ENCODE measurements at regions not wholly inside any gene's neighbourhood (a gene's known extent, or its start where the extent isn't known, plus 50 kb on each side); places are given as distances from the start of the nearest gene placed in this dataset.

DNA sequence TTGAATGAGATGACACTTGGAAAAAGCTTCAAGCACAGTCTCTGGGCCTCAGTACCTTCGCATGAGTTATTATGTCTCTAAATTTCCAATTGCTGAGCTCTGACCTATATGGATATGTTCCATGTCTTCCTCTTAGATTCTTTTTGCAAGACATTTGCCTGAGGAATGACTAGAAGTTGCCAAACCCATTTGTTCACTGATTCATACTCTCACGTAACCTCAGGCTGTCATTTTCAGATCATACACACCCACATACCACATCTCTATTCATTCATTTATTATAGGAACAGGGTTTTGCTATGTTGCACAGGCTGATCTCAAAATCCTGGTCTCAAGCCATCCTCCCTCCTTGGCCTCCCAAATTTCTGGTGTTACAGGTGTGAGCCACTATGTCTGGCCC, 2137.1 kb upstream of the TENM3 start:
- Histone ChIP-seq H3K27me3 (ENCODE audit: control insufficient read depth, insufficient read depth, low read length) (no peaks in the 10 kb centered on the region), H3K27ac (ENCODE audit: low read length) (no peak overlapping the region), H3K9me3 (ENCODE audit: control insufficient read depth, low read depth, low read length) (no peaks in the 10 kb centered on the region), H3K4me3 (ENCODE audit: low read length) (no peak overlapping the region), H3K4me1 (ENCODE audit: control insufficient read depth, insufficient read depth, low read length) (no peaks in the 10 kb centered on the region), H3K36me3 (ENCODE audit: control insufficient read depth, insufficient read depth, low read length) (no peaks in the 10 kb centered on the region)
- no peak for DNase-seq
- 100% methylated on average over 1 of the region's 2 CpGs for WGBS (ENCODE audit: insufficient coverage, low lambda C conversion rate)

DNA sequence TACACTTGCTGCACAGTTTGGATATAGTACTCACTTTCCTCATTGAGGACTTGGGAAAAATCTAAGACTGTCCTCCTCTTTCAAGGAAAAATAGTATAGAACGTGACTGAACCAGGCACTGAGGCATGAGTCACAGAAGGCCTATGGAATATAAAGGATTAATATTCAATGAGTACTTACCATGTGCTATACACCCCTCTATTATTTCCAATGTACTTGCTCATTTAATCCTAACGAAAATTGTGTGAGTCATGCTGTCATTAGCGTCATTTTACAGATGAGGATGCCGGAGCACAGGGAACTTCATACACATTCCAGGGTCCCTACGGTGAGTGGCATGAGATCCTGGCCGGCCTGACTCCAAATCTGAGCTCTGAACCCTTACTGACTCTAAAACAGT, 2136.2 kb upstream of the TENM3 start:
- Histone ChIP-seq H3K4me1 (ENCODE audit: control insufficient read depth, insufficient read depth, low read length) (no peaks in the 10 kb centered on the region), H3K4me3 (ENCODE audit: low read length) (no peak overlapping the region), H3K9me3 (ENCODE audit: control insufficient read depth, low read depth, low read length) (no peaks in the 10 kb centered on the region), H3K27me3 (ENCODE audit: control insufficient read depth, insufficient read depth, low read length) (no peaks in the 10 kb centered on the region), H3K27ac (ENCODE audit: low read length) (no peak overlapping the region), H3K36me3 (ENCODE audit: control insufficient read depth, insufficient read depth, low read length) (no peaks in the 10 kb centered on the region)
- 96% methylated on average over 4 of the region's 6 CpGs for WGBS (ENCODE audit: insufficient coverage, low lambda C conversion rate)
- DNase-seq = no peak

DNA sequence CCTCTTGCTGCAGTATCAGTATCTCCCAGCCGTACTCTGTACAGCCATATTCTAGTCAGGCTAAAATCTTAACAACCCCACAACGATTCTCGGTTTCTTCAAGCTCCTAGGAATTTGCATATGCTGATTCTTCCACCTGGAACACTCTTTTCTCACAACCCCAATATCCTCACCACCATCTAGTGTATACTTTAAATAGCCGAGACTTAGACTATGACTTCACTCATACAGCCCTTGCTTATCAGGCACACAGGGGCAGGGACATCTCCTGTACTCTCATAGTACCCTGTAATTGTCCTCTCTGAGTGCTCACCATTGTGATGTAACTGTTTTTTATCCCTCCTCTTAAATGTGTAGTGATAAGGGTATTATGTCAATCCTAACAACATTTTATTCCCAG, 2126.4 kb upstream of the TENM3 start:
- H3K9me3 ChIP-seq (ENCODE audit: control insufficient read depth, low read depth, low read length) = no peaks in the 10 kb centered on the region
- no peaks in the 10 kb centered on the region for H3K27me3 ChIP-seq (ENCODE audit: control insufficient read depth, insufficient read depth, low read length)
- no peak overlapping the region for H3K4me3 ChIP-seq (ENCODE audit: low read length)
- no peak for DNase-seq
- no peaks in the 10 kb centered on the region for H3K4me1 ChIP-seq (ENCODE audit: control insufficient read depth, insufficient read depth, low read length)
- no CpG with 5 or more reads among the region's 4 CpGs for WGBS (ENCODE audit: insufficient coverage, low lambda C conversion rate)
- H3K27ac ChIP-seq (ENCODE audit: low read length) = no peak overlapping the region
- no peaks in the 10 kb centered on the region for H3K36me3 ChIP-seq (ENCODE audit: control insufficient read depth, insufficient read depth, low read length)

DNA sequence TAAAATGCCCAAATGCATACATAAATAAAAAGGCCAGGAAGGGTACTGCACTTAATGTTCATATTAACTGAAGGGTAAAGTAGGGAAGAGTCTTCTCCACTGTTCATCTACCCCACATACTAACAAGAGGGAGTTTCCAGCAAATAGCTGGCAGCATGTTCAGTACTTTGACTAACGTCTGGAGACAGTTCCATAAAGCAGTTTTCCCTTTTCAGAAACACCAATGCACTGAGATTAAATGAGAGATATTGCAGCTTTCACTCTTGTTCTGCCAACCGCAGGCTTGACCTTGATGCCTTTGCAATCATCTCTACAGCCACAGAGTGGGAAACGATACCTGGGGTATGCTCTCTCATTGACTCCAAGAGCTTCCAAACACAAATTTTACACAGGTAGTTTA, 2123.1 kb upstream of the TENM3 start:
- WGBS (ENCODE audit: insufficient coverage, low lambda C conversion rate) = 82% methylated on average over 2 of the region's 3 CpGs
- Histone ChIP-seq H3K4me3 (ENCODE audit: low read length) (no peak overlapping the region), H3K4me1 (ENCODE audit: control insufficient read depth, insufficient read depth, low read length) (no peaks in the 10 kb centered on the region), H3K27ac (ENCODE audit: low read length) (no peak overlapping the region), H3K9me3 (ENCODE audit: control insufficient read depth, low read depth, low read length) (no peaks in the 10 kb centered on the region), H3K36me3 (ENCODE audit: control insufficient read depth, insufficient read depth, low read length) (no peaks in the 10 kb centered on the region), H3K27me3 (ENCODE audit: control insufficient read depth, insufficient read depth, low read length) (no peaks in the 10 kb centered on the region)
- DNase-seq = no peak

DNA sequence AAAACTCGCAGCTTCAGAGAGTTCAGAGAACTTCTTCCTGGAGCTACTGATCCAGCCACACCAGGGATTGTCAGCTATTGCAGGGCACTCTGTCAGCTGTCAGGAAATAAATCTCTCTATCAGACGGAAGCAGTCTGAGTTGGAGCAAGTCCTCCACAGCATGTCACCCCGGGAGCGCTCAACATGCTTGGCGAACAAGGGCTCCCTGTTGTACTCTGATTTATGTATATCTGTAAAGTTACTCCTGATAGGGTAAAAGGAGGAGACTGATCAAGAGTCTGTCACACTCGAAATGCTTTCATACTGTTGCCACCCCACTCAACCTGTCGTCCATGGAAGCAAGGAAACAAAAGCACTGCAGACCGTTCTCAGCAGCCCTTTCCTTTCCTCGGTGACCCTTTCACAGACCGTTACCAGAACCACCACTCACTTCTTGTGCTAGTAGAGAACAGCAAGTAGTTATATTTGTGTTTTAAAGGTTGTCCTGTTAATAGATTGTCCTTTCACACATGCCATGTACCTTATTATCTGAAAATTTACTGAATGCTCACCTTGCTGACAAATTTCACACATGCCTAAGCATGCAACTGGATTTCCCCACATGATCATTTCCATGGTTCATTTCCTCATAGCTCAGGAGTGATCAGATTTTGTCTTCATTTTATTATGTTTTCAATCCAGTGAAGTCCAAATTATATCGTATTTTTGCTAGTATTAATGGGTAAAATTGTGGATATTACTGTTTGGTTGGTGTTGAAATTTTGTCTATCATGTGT, 2108.9 kb upstream of the TENM3 start:
- peak; percentile 35 to 62 for DNase-seq
- H3K9me3 ChIP-seq (ENCODE audit: control insufficient read depth, low read depth, low read length) = no peaks in the 10 kb centered on the region
- no CpG with 5 or more reads among the region's 11 CpGs for WGBS (ENCODE audit: insufficient coverage, low lambda C conversion rate)
- no peaks in the 10 kb centered on the region for H3K4me1 ChIP-seq (ENCODE audit: control insufficient read depth, insufficient read depth, low read length)
- H3K36me3 ChIP-seq (ENCODE audit: control insufficient read depth, insufficient read depth, low read length) = no peaks in the 10 kb centered on the region
- H3K27ac ChIP-seq (ENCODE audit: low read length) = no peak overlapping the region
- peak overlapping the region; percentile 30 for H3K4me3 ChIP-seq (ENCODE audit: low read length)
- H3K27me3 ChIP-seq (ENCODE audit: control insufficient read depth, insufficient read depth, low read length) = no peaks in the 10 kb centered on the region

DNA sequence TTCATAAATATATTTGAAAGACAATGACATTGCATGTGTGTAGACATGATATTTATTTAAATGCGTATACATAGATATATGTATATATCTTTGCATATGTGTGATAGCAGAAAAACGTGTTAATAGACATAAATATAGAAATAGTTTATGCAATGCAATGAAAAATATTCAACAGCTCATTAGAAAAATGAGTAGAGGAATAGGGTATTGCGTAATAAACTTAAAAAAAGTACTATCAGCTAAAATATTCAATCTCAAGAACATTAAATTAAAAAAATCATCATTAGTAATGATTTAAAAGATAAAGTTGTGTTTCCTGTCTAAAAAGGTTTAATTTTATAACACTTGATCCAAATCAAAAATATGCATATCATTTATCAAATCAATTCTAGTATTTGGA, 2101.5 kb upstream of the TENM3 start:
- WGBS (ENCODE audit: insufficient coverage, low lambda C conversion rate) = 78% methylated on average over 3 of the region's 3 CpGs
- Histone ChIP-seq H3K27ac (ENCODE audit: low read length) (no peak overlapping the region), H3K36me3 (ENCODE audit: control insufficient read depth, insufficient read depth, low read length) (no peaks in the 10 kb centered on the region), H3K27me3 (ENCODE audit: control insufficient read depth, insufficient read depth, low read length) (no peaks in the 10 kb centered on the region), H3K4me1 (ENCODE audit: control insufficient read depth, insufficient read depth, low read length) (no peaks in the 10 kb centered on the region), H3K9me3 (ENCODE audit: control insufficient read depth, low read depth, low read length) (no peaks in the 10 kb centered on the region), H3K4me3 (ENCODE audit: low read length) (no peak overlapping the region)
- DNase-seq = no peak

DNA sequence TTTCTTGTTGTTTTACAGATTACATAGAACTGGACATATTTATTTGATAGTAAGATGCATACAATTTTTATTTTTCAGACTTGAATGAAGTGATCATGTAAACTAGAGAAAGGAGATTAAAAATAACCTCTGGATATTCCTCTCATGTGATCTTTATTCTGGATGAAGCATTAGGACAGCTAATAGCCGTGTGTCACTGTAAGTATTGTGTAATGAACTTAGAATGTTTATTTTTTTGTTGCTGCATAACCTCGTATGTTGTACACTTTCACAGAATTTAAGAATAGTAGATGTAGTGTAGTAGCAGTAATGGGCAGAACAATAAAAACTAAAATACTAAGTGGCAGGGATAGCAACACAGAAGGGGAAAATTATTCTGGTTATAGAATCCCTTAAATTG, 2094.5 kb upstream of the TENM3 start:
- WGBS (ENCODE audit: insufficient coverage, low lambda C conversion rate) = 66% methylated on average over 2 of the region's 2 CpGs
- H3K4me3 ChIP-seq (ENCODE audit: low read length) = no peak overlapping the region
- H3K9me3 ChIP-seq (ENCODE audit: control insufficient read depth, low read depth, low read length) = no peaks in the 10 kb centered on the region

DNA sequence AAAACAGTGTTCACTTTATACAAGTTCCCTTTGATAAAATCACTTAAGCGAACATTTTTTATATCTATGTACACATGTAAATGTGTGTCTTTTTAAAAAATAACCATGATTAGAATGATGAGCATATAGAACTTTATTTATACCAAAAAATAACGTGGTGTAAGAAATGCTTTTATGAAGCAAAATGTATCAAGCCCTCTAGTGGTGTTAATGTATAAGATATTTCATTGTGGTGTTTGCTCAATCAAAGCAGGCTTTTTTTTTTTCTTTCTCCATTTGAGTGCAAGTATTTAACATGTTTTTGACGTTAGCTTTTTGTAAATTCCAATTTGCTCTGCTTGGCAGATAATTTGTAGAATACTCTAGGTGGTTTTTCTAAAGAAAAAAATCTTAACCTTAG, 2092.4 kb upstream of the TENM3 start:
- Histone ChIP-seq H3K36me3 (ENCODE audit: control insufficient read depth, insufficient read depth, low read length) (no peaks in the 10 kb centered on the region), H3K4me1 (ENCODE audit: control insufficient read depth, insufficient read depth, low read length) (no peaks in the 10 kb centered on the region), H3K27ac (ENCODE audit: low read length) (no peak overlapping the region), H3K4me3 (ENCODE audit: low read length) (no peak overlapping the region), H3K27me3 (ENCODE audit: control insufficient read depth, insufficient read depth, low read length) (no peaks in the 10 kb centered on the region), H3K9me3 (ENCODE audit: control insufficient read depth, low read depth, low read length) (no peaks in the 10 kb centered on the region)
- no peak for DNase-seq
- WGBS (ENCODE audit: insufficient coverage, low lambda C conversion rate) = no CpG with 5 or more reads among the region's 3 CpGs

More for the DNA sequence above, 2094.5 kb upstream of the TENM3 start:
- H3K36me3 ChIP-seq (ENCODE audit: control insufficient read depth, insufficient read depth, low read length) = no peaks in the 10 kb centered on the region
- no peak for DNase-seq
- H3K27ac ChIP-seq (ENCODE audit: low read length) = no peak overlapping the region
- no peaks in the 10 kb centered on the region for H3K4me1 ChIP-seq (ENCODE audit: control insufficient read depth, insufficient read depth, low read length)
- H3K27me3 ChIP-seq (ENCODE audit: control insufficient read depth, insufficient read depth, low read length) = no peaks in the 10 kb centered on the region

DNA sequence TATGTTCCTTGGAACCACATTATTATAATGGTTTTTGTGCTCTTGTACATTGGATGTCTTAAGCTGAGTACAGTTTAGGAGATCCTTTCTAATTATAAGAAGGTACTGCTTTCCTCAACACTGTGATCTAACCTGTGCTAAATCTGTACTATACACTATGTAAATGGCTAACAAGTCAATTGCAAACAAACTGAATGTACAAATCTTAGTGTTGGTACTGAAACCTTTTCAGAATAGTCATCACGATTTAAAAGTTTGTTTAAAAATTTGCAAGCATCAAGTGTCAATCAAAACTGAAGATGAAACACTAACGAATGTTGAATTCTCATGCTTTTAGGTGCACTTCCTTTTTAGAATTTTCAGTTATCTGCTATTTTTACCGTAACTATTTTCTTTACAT, 2090.4 kb upstream of the TENM3 start:
- Histone ChIP-seq H3K4me3 (ENCODE audit: low read length) (no peak overlapping the region), H3K27ac (ENCODE audit: low read length) (no peak overlapping the region), H3K4me1 (ENCODE audit: control insufficient read depth, insufficient read depth, low read length) (no peaks in the 10 kb centered on the region), H3K27me3 (ENCODE audit: control insufficient read depth, insufficient read depth, low read length) (no peaks in the 10 kb centered on the region), H3K36me3 (ENCODE audit: control insufficient read depth, insufficient read depth, low read length) (no peaks in the 10 kb centered on the region), H3K9me3 (ENCODE audit: control insufficient read depth, low read depth, low read length) (no peaks in the 10 kb centered on the region)
- WGBS (ENCODE audit: insufficient coverage, low lambda C conversion rate) = 100% methylated on average over 3 of the region's 3 CpGs
- no peak for DNase-seq

DNA sequence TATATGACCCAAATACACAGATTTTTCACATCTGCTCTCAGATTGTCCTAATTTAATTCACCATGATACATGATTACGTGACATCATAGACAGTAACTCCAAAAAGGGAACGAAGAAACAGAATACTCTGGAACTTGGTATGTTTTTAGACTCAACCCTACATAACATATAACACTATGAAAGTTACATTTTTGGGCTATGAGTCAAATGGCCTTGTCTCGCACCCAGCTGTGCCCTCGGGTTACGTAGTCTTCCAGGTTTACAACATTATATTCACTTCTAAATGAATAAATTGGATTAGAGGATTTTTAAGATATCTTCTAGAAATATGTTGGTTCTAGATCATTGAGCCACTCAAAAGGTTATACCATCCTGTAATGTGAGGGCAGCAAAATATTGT, 2089.6 kb upstream of the TENM3 start:
- DNase-seq = no peak
- H3K4me1 ChIP-seq (ENCODE audit: control insufficient read depth, insufficient read depth, low read length) = no peaks in the 10 kb centered on the region
- WGBS (ENCODE audit: insufficient coverage, low lambda C conversion rate) = no CpG with 5 or more reads among the region's 5 CpGs
- no peak overlapping the region for H3K4me3 ChIP-seq (ENCODE audit: low read length)
- no peak overlapping the region for H3K27ac ChIP-seq (ENCODE audit: low read length)
- no peaks in the 10 kb centered on the region for H3K9me3 ChIP-seq (ENCODE audit: control insufficient read depth, low read depth, low read length)
- no peaks in the 10 kb centered on the region for H3K36me3 ChIP-seq (ENCODE audit: control insufficient read depth, insufficient read depth, low read length)
- H3K27me3 ChIP-seq (ENCODE audit: control insufficient read depth, insufficient read depth, low read length) = no peaks in the 10 kb centered on the region

DNA sequence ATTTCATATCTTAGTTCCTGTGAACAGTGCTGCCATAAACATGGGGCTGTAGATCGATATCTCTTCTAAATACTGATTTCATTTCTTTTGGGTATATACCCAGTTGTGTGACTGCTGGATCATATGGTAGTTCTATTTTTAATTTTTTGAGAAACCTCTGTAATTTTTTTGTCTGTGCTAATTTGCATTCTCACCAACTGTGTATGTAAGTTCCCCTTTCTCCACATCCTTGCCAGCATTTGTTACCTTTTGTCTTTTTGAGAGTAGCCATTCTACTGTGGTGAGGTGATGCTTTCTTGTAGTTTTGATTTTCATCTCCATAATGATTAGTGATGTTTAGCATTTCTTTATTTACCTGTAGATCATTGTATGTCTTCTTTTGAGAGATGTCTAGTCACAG, 2086.5 kb upstream of the TENM3 start:
- WGBS (ENCODE audit: insufficient coverage, low lambda C conversion rate) = no CpG with 5 or more reads among the region's 1 CpG
- Histone ChIP-seq H3K9me3 (ENCODE audit: control insufficient read depth, low read depth, low read length) (no peaks in the 10 kb centered on the region), H3K4me1 (ENCODE audit: control insufficient read depth, insufficient read depth, low read length) (no peaks in the 10 kb centered on the region), H3K27me3 (ENCODE audit: control insufficient read depth, insufficient read depth, low read length) (no peaks in the 10 kb centered on the region), H3K4me3 (ENCODE audit: low read length) (no peak overlapping the region), H3K27ac (ENCODE audit: low read length) (no peak overlapping the region), H3K36me3 (ENCODE audit: control insufficient read depth, insufficient read depth, low read length) (no peaks in the 10 kb centered on the region)
- DNase-seq = no peak
